ENCODE measurements at regions not wholly inside any gene's neighbourhood (a gene's known extent, or its start where the extent isn't known, plus 50 kb on each side); places are given as distances from the start of the nearest gene placed in this dataset.

DNA sequence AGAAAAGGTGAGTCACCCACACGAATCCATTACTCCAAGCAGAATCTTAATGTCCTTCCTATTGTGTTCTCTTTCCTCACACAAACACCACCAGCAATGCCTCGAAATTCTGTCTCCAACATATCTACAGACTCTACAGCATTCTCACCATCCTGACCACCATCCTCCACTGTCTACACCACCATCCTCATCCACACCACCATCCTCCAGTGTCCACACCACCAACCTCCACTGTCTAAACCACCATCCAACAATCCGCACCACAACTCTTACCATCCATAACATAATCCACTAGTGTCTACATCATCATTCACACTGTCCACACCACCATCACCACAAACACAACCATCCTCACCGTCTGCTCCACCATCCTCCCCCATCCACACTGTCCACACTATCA is 121.6 kb upstream of the ALKAL2 start:
- H4K20me1 ChIP-seq = no peaks in the 10 kb centered on the region
- no peak for TF ChIP-seq Cebpa-rat (IDR thresholded peaks at IDR 0.05)
- H3K27ac ChIP-seq = no peak overlapping the region
- no peak overlapping the region for H3K9ac ChIP-seq
- no peaks in the 10 kb centered on the region for H3K27me3 ChIP-seq
- no peak overlapping the region for H3K4me2 ChIP-seq
- no peak overlapping the region for H3K4me3 ChIP-seq
- peaks cover 2 to 17% (median 6%) of the 10 kb centered on the region in 11 experiments; a peak in 15 of 22 replicates for H3K9me3 ChIP-seq (replicated peaks in 1 of 11)
- no peaks in the 10 kb centered on the region for H3K36me3 ChIP-seq
- H3K4me1 ChIP-seq = no peaks in the 10 kb centered on the region; a peak in 1 of 20 replicates

DNA sequence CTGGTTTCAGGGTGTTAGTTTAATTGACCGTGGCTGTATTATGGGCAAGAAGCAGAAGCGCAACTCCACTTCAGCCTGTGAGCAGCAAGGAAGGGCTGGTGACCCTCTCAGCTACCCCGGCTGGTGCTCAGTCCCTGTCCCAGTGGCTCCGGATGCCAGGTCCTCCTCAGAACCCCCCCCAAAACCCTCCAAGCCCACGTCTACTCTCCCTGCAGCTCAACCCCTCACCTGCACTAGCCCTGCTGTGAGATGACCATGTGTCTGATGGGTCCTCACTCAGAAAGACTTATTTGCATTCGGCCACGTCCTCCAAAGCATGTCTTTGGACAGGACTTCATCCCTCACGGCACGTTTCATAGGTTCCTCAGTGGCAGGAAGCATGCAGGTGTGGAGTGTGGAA is 119.7 kb upstream of the ALKAL2 start:
- Histone ChIP-seq H3K27ac (no peak overlapping the region), H3K27me3 (no peaks in the 10 kb centered on the region), H3K9ac (no peak overlapping the region), H3K4me3 (no peak overlapping the region), H3K4me2 (no peak overlapping the region), H3K9me3 (replicated peaks in 1 of 11) (peaks cover 13 to 34% (median 20%) of the 10 kb centered on the region in 11 experiments; a peak in 17 of 22 replicates), H3K36me3 (no peaks in the 10 kb centered on the region), H3K4me1 (peaks cover 0 to 7% (median 0%) of the 10 kb centered on the region in 10 experiments; a peak in 4 of 20 replicates), H4K20me1 (no peaks in the 10 kb centered on the region)
- TF ChIP-seq Cebpa-rat (IDR thresholded peaks at IDR 0.05) = no peak

DNA sequence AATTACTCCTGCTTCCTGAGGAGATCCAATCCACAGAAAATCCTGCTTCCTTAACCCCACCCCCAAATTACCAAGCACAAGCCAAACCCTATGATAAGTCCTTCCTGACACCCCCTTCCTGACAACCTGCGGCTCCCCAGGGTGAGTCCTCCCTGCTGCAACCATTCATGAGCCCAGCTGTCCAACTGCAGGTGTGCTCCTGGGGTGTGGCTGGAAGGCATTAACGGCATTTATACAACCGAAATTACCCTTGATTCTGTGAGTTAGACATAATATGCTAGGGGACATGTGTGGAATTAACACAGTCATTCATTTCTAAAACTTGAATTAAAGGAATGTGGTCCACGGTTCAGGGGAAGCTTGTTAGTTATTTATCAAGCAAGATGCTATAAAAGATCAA is 119.0 kb upstream of the ALKAL2 start:
- H3K4me3 ChIP-seq = no peak overlapping the region
- peaks cover 0 to 7% (median 0%) of the 10 kb centered on the region in 10 experiments; a peak in 4 of 20 replicates for H3K4me1 ChIP-seq
- H3K4me2 ChIP-seq = no peak overlapping the region
- H3K9ac ChIP-seq = no peak overlapping the region
- no peaks in the 10 kb centered on the region for H4K20me1 ChIP-seq
- peaks cover 13 to 39% (median 16%) of the 10 kb centered on the region in 11 experiments; a peak in 16 of 22 replicates for H3K9me3 ChIP-seq (replicated peaks in 1 of 11)
- no peaks in the 10 kb centered on the region for H3K27me3 ChIP-seq
- no peaks in the 10 kb centered on the region for H3K36me3 ChIP-seq
- no peak for TF ChIP-seq Cebpa-rat (IDR thresholded peaks at IDR 0.05)
- no peak overlapping the region for H3K27ac ChIP-seq

DNA sequence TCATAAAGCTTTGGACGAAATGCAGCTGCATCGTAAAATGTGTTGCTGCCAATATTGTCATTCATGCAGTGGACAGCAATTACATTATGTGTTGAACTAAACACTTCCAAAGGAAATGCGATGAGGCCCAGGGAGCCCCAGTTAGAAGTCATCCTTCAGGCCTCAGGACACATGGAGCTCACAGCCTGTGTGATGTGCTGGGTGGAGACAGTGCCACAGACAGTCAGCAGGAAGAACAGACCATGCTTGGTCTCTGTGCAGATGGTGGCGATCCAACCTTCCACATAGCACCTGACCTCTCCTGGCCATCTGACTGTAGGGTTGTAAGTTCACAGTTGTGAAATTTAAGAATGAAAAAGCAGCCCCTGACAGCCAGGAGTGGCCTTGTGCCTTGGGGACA is 118.3 kb upstream of the ALKAL2 start:
- Histone ChIP-seq H3K27ac (no peak overlapping the region), H3K9me3 (replicated peaks in 1 of 11) (peaks cover 10 to 33% (median 14%) of the 10 kb centered on the region in 11 experiments; a peak in 16 of 22 replicates), H3K4me1 (peaks cover 0 to 8% (median 0%) of the 10 kb centered on the region in 10 experiments; a peak in 4 of 20 replicates), H3K4me2 (no peak overlapping the region), H3K9ac (no peak overlapping the region), H3K36me3 (no peaks in the 10 kb centered on the region), H3K27me3 (no peaks in the 10 kb centered on the region), H3K4me3 (no peak overlapping the region), H4K20me1 (no peaks in the 10 kb centered on the region)
- TF ChIP-seq Cebpa-rat (IDR thresholded peaks at IDR 0.05) = no peak

DNA sequence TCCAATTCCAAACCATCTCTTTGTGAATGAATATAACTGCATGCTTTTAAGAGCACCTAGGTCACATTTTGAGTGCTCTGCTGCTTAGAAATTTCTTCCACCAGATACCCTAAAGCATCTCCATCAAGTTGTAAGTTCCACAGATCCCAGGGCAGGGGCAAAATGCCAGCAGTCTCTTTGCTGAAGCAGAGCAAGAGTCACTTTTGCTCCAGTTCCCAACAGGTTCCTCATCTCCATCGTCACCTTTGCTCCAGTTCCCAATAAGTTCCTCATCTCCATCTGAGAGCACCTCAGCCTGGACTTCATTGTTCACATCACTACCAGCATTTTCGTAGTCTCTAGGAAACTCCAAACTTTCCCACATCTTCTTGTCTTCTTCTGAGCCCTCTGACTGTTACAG is 116.7 kb upstream of the ALKAL2 start:
- Histone ChIP-seq H3K4me1 (peaks cover 0 to 12% (median 0%) of the 10 kb centered on the region in 10 experiments; a peak in 4 of 20 replicates), H3K36me3 (no peaks in the 10 kb centered on the region), H3K4me3 (no peak overlapping the region), H3K9ac (no peak overlapping the region), H3K27me3 (no peaks in the 10 kb centered on the region), H3K9me3 (replicated peaks in 1 of 11) (peaks cover 10 to 31% (median 14%) of the 10 kb centered on the region in 11 experiments; a peak in 15 of 22 replicates), H3K27ac (no peak overlapping the region), H3K4me2 (no peak overlapping the region), H4K20me1 (no peaks in the 10 kb centered on the region)
- no peak for TF ChIP-seq Cebpa-rat (IDR thresholded peaks at IDR 0.05)

DNA sequence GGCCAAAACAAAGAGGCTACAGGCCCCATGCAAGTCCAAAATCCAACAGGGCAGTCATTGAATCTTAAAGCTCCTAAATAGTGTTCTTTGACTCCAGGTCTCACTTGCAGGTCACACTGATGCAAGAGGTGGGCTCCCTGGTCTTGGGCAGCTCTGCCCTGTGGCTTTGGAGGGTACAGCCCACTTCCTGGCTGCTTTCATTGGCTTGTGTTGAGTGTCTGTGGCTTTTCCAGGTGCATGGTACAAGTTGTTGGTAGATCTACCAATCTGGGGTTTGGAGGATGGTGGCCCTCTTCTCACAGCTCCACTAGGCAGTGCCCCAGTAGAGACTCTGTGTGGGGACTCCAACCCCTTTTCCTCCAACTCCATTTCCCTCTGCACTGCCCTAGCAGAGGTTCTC is 115.8 kb upstream of the ALKAL2 start:
- Histone ChIP-seq H3K36me3 (no peaks in the 10 kb centered on the region), H3K9me3 (replicated peaks in 1 of 11) (peaks cover 10 to 31% (median 14%) of the 10 kb centered on the region in 11 experiments; a peak in 15 of 22 replicates), H3K27ac (no peak overlapping the region), H3K27me3 (no peaks in the 10 kb centered on the region), H3K9ac (no peak overlapping the region), H4K20me1 (no peaks in the 10 kb centered on the region), H3K4me2 (peak overlapping the region in 5 of 11 experiments; percentile 1 to 41 (median 32); a peak in 4 of 22 replicates), H3K4me3 (no peak overlapping the region), H3K4me1 (peaks cover 0 to 12% (median 0%) of the 10 kb centered on the region in 10 experiments; a peak in 4 of 20 replicates)
- no peak for TF ChIP-seq Cebpa-rat (IDR thresholded peaks at IDR 0.05)

DNA sequence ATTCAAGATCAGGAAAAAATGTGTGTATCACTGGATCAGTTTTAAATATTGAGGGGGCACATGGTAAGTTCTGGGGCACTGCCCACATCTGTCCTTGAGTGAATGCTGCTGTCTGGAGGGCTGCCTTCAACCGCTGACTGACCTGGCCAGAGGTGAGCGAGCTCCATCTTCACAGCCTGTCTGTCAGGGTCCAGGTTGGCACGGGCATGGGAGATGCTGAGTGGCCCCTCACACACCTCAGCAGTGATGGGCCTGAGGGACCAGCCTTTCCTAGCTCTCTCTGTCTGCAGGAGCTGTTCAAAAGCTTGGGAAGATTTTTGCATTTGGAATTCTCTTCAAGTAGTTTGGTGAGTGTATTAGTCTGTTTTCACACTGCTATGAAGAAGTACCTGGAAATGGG is 114.8 kb upstream of the ALKAL2 start:
- H3K4me3 ChIP-seq = no peak overlapping the region
- no peaks in the 10 kb centered on the region for H3K36me3 ChIP-seq
- peaks cover 10 to 31% (median 14%) of the 10 kb centered on the region in 11 experiments; a peak in 15 of 22 replicates for H3K9me3 ChIP-seq (replicated peaks in 1 of 11)
- H3K4me1 ChIP-seq = peaks cover 0 to 12% (median 0%) of the 10 kb centered on the region in 10 experiments; a peak in 4 of 20 replicates
- TF ChIP-seq Cebpa-rat (IDR thresholded peaks at IDR 0.05) = no peak
- H3K9ac ChIP-seq = no peak overlapping the region
- H3K4me2 ChIP-seq = no peak overlapping the region
- H3K27me3 ChIP-seq = no peaks in the 10 kb centered on the region
- no peaks in the 10 kb centered on the region for H4K20me1 ChIP-seq
- H3K27ac ChIP-seq = no peak overlapping the region

DNA sequence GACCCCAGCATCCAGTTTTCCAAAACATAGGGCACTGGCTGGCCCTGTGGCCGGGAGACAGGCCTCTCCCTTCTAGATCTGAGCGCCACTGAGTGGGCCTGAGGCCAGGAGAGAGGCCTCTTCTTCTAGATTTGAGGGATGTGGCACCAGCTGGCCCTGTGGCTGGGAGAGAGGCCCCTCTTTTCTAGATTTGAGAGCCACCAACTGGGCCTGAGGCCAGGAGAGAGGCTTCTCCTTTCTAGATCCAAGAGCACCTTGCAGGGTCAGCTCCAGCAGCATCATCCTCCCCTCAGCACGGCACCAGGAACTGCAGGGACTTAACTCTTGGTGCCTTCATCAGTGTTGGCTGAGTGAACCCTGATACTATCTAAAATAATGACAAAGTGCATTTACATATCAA is 114.3 kb upstream of the ALKAL2 start:
- no peak overlapping the region for H3K27ac ChIP-seq
- H3K4me3 ChIP-seq = no peak overlapping the region
- H3K36me3 ChIP-seq = no peaks in the 10 kb centered on the region
- H3K9me3 ChIP-seq (replicated peaks in 1 of 11) = peaks cover 10 to 31% (median 14%) of the 10 kb centered on the region in 11 experiments; a peak in 15 of 22 replicates
- H3K4me1 ChIP-seq = peaks cover 0 to 12% (median 0%) of the 10 kb centered on the region in 10 experiments; a peak in 4 of 20 replicates
- no peak overlapping the region for H3K9ac ChIP-seq
- no peak for TF ChIP-seq Cebpa-rat (IDR thresholded peaks at IDR 0.05)
- no peak overlapping the region for H3K4me2 ChIP-seq
- H4K20me1 ChIP-seq = no peaks in the 10 kb centered on the region
- H3K27me3 ChIP-seq = no peaks in the 10 kb centered on the region

DNA sequence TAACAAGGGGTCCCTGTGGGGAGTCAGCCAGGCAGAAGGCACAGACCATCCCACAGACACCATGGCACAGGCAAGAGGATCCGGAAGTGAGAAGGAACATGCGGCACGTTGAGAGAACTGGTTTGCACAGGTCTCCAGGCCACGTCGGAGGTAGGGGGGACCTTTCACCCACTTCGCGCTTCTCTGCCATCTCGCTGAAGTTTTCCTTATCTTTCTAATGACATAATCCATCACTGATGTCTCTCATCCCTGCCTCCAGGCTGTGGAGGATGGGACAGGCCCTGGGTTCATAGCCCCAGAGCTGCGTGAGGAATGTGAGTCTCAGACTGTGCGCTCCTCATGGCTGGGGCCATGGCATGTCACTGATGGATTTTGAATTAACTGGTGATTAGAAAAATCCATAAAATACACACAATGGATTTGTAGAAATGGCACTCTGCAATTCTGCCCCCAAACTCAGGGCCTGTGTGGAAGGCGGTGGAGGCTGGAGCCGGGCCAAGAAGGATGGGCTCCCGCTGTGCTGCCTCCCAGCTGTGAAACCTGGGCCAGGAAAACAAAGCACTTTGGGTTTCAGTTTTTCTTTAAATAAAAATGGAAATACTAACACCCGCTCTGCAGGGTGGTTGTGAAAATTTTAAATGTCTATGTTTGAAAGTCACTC is 113.3 kb upstream of the ALKAL2 start:
- no peak for TF ChIP-seq Cebpa-rat (IDR thresholded peaks at IDR 0.05)
- Histone ChIP-seq H4K20me1 (no peaks in the 10 kb centered on the region), H3K27me3 (no peaks in the 10 kb centered on the region), H3K4me3 (no peak overlapping the region), H3K4me2 (0 out of 22 replicates have a peak overlapping the region, but pooled peaks of 1 of the 11 experiments have one; percentile 2), H3K9me3 (replicated peaks in 1 of 11) (peaks cover 10 to 31% (median 14%) of the 10 kb centered on the region in 11 experiments; a peak in 15 of 22 replicates), H3K36me3 (no peaks in the 10 kb centered on the region), H3K4me1 (peaks cover 0 to 12% (median 0%) of the 10 kb centered on the region in 10 experiments; a peak in 4 of 20 replicates), H3K27ac (no peak overlapping the region), H3K9ac (no peak overlapping the region)
